HEK293T (cell line): ENCODE measurements at regions not wholly inside any gene's neighbourhood (a gene's known extent, or its start where the extent isn't known, plus 50 kb on each side); places are given as distances from the start of the nearest gene placed in this dataset.

ENCODE experiments used
- BHLHE40 ChIP-seq: fragments of 450-650 bp; IDR thresholded peaks from 2 replicates; pipeline ENCODE4 v1.6.1; 2016; ENCODE audit warnings: mild to moderate bottlenecking, moderate library complexity, borderline replicate concordance
- ELF4 ChIP-seq: fragments of 450-650 bp; IDR thresholded peaks from 2 replicates; pipeline ENCODE4 v1.6.1; 2017; ENCODE audit warnings: antibody characterized with exemption
- FOXA1 ChIP-seq: fragments of 450-650 bp; IDR thresholded peaks from 2 replicates; pipeline ENCODE4 v1.6.1; 2016; ENCODE audit warnings: mild to moderate bottlenecking
- FOXK2 ChIP-seq: fragments of 450-650 bp; IDR thresholded peaks from 2 replicates; pipeline ENCODE4 v1.6.1; 2016; ENCODE audit warnings: mild to moderate bottlenecking
- FOXM1 ChIP-seq: fragments of 450-650 bp; IDR thresholded peaks from 2 replicates; pipeline ENCODE4 v1.6.1; 2017; ENCODE audit warnings: mild to moderate bottlenecking, borderline replicate concordance
- LEF1 ChIP-seq: fragments of 450-650 bp; IDR thresholded peaks from 2 replicates; pipeline ENCODE4 v1.6.1; 2017; ENCODE audit warnings: mild to moderate bottlenecking, borderline replicate concordance
- NFRKB ChIP-seq: fragments of 450-650 bp; IDR thresholded peaks from 2 replicates; pipeline ENCODE4 v1.6.1; 2016; ENCODE audit warnings: mild to moderate bottlenecking, moderate library complexity
- SP1 ChIP-seq: fragments of 450-650 bp; IDR thresholded peaks from 2 replicates; pipeline ENCODE4 v1.6.1; 2017
- SUZ12 ChIP-seq: fragments of 450-650 bp; IDR thresholded peaks from 2 replicates; pipeline ENCODE4 v1.6.1; 2016; ENCODE audit warnings: mild to moderate bottlenecking
- TARDBP ChIP-seq: fragments of 450-650 bp; IDR thresholded peaks from 2 replicates; pipeline ENCODE4 v1.6.1; 2016
- ZNF384 ChIP-seq: fragments of 450-650 bp; IDR thresholded peaks from 2 replicates; pipeline ENCODE4 v1.6.1; 2016
- TF ChIP-seq, protein P1 (sequence below): fragments of 450-650 bp; IDR thresholded peaks from 2 replicates; pipeline ENCODE4 v1.6.1; 2016

DNA sequence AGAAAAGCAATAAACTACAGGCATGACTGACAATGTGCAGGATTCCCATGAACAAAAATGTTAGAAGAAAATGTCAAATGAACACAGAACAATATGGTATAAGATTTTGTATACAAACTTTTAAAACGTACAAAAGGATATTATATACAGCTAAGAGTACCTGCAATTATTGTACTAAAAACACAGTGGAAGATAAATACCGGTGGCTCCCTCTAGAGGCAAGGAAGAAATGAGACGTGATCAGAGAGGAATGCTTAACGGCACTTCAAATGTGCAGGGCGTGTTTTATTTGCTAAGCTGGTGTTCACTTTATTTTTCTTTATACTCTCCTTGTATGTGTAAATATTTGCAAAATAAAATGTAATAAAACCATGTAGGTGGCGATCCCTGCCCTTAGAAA, 191.8 kb upstream of the SAMSN1 start:
- TF ChIP-seq FOXA1 (no peak), SUZ12 (no peak), FOXK2 (no peak), FOXM1 (no peak), SP1 (no peak), TARDBP (no peak), LEF1 (no peak), BHLHE40 (no peak), ZNF384 (no peak), ELF4 (no peak), NFRKB (no peak)
- TF ChIP-seq, protein P1, sequence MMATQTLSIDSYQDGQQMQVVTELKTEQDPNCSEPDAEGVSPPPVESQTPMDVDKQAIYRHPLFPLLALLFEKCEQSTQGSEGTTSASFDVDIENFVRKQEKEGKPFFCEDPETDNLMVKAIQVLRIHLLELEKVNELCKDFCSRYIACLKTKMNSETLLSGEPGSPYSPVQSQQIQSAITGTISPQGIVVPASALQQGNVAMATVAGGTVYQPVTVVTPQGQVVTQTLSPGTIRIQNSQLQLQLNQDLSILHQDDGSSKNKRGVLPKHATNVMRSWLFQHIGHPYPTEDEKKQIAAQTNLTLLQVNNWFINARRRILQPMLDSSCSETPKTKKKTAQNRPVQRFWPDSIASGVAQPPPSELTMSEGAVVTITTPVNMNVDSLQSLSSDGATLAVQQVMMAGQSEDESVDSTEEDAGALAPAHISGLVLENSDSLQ: no peak
